Spleen (tissue), 7 donors: ENCODE measurements at regions not wholly inside any gene's neighbourhood (a gene's known extent, or its start where the extent isn't known, plus 50 kb on each side); places are given as distances from the start of the nearest gene placed in this dataset.

ENCODE experiments used
- POLR2A ChIP-seq, 3 donors: fragments of 450-650 bp; IDR thresholded peaks; one replicate each; pipeline ENCODE4 v1.5.1; 2017; ENCODE audit warnings: antibody characterized with exemption in 3 of 3, mild to moderate bottlenecking in 1 of 3
- POLR2AphosphoS5 ChIP-seq, 3 donors: sonication (generic); formaldehyde crosslinking; IDR thresholded peaks; one replicate each; pipeline ENCODE4 v1.5.1; 2017; ENCODE audit warnings: antibody characterized with exemption in 3 of 3
- TF ChIP-seq, protein P1 (sequence below), 11 experiments: fragments of 200-600 bp in 7 of 11; fragments of 450-650 bp in 4 of 11; sonication (generic) in 4 of 11; IDR thresholded peaks in 8 of 11; conservative IDR thresholded peaks in 3 of 11; 1 replicate in 7 of 11; 2 replicates in 4 of 11; pipeline versions ENCODE4 v1.4.0 to v1.8.0; 2016 to 2021; ENCODE audit warnings: antibody characterized with exemption in 11 of 11, inconsistent platforms in 4 of 11, mild to moderate bottlenecking in 1 of 11
- donor health status: DM: no; HTN: no; CAD: no; lungs with moderate emphysema.
- donor health status: DM: no; HTN: no; CAD: no.
- donor health status: DM: no; HTN: no; CAD: no.

DNA sequence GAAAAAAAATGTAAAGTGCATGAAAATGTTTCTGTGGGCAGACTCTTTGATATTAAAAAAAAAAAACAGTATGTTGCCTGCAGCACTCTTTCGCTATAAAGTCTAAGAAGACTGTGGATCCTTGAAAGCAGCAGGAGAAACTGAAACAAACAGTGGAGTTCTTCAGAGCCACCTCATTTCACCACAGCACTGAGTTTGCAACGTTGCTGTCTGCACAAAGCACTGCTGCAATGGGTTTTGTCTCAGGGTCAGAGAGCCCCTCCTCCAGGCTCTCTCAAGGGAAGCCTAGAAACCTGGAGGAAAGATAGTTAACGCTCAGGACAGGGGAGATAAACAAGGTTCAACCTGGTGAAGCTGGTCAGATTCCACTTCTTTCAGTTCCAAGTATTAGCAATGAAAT is 248.7 kb downstream of the EFNB2 start:
- TF ChIP-seq POLR2A (IDR thresholded peaks at IDR 0.05) (no peak), POLR2AphosphoS5 (IDR thresholded peaks at IDR 0.05) (no peak)
- TF ChIP-seq, protein P1, sequence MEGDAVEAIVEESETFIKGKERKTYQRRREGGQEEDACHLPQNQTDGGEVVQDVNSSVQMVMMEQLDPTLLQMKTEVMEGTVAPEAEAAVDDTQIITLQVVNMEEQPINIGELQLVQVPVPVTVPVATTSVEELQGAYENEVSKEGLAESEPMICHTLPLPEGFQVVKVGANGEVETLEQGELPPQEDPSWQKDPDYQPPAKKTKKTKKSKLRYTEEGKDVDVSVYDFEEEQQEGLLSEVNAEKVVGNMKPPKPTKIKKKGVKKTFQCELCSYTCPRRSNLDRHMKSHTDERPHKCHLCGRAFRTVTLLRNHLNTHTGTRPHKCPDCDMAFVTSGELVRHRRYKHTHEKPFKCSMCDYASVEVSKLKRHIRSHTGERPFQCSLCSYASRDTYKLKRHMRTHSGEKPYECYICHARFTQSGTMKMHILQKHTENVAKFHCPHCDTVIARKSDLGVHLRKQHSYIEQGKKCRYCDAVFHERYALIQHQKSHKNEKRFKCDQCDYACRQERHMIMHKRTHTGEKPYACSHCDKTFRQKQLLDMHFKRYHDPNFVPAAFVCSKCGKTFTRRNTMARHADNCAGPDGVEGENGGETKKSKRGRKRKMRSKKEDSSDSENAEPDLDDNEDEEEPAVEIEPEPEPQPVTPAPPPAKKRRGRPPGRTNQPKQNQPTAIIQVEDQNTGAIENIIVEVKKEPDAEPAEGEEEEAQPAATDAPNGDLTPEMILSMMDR (IDR thresholded peaks at IDR 0.05 in 8 of 11, conservative IDR thresholded peaks at IDR 0.05 in 3 of 11) = no peak
